ENCODE measurements at regions not wholly inside any gene's neighbourhood (a gene's known extent, or its start where the extent isn't known, plus 50 kb on each side); places are given as distances from the start of the nearest gene placed in this dataset.

DNA sequence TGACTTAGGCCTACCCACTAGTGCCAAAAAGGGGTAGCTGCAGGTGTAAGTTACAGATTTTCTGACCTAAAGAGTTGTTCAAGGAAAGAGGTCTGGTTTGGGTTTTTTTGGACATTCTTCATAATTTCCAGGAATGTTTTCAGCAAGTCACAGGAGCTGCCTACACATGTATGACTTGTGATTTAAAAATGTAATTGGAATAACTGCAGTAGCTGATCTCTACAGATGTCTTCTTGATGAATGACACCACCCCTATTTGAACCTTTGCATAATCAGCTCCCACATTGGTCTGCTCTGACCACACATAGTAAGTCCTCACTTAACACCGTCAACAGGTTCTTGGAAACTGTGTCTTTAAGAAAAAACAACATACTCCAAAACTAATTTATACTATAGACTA, 481.4 kb downstream of the RASEF start:
- H3K27me3 Mint-ChIP-seq (ENCODE audit: low read depth in 3 of 3): no peaks in the 10 kb centered on the region
- intact Hi-C loops (cut with micrococcal nuclease): no loop called here
- TF ChIP-seq, protein P1, sequence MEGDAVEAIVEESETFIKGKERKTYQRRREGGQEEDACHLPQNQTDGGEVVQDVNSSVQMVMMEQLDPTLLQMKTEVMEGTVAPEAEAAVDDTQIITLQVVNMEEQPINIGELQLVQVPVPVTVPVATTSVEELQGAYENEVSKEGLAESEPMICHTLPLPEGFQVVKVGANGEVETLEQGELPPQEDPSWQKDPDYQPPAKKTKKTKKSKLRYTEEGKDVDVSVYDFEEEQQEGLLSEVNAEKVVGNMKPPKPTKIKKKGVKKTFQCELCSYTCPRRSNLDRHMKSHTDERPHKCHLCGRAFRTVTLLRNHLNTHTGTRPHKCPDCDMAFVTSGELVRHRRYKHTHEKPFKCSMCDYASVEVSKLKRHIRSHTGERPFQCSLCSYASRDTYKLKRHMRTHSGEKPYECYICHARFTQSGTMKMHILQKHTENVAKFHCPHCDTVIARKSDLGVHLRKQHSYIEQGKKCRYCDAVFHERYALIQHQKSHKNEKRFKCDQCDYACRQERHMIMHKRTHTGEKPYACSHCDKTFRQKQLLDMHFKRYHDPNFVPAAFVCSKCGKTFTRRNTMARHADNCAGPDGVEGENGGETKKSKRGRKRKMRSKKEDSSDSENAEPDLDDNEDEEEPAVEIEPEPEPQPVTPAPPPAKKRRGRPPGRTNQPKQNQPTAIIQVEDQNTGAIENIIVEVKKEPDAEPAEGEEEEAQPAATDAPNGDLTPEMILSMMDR (IDR thresholded peaks at IDR 0.05): no peak
- H3K9me3 ChIP-seq (replicated peaks in 1 of 2; ENCODE audit: control insufficient read depth in 1 of 2, insufficient read depth in 1 of 2, low read length in 2 of 2): no peaks in the 10 kb centered on the region
- no peak overlapping the region for H3K4me2 ChIP-seq (replicated peaks; ENCODE audit: extremely low read depth, low read length, poor library complexity, severe bottlenecking)
- no peaks in the 10 kb centered on the region for H3K27me3 ChIP-seq (ENCODE audit: control insufficient read depth in 2 of 2, insufficient read depth in 2 of 2, low read length in 2 of 2)
- no CpG with 5 or more reads among the region's 1 CpG for WGBS (ENCODE audit: insufficient coverage)
- no peak overlapping the region for H3K4me3 Mint-ChIP-seq
- H3K4me1 Mint-ChIP-seq: peaks cover 17% of the 10 kb centered on the region
- H3K36me3 Mint-ChIP-seq: no peaks in the 10 kb centered on the region
- no peak for DNase-seq
- no peak overlapping the region for H3K4me3 ChIP-seq (replicated peaks in 1 of 3; ENCODE audit: low read depth in 2 of 3, low read length in 3 of 3)
- H3K27ac ChIP-seq (ENCODE audit: low read depth in 1 of 2, low read length in 2 of 2): no peak overlapping the region
- no peaks in the 10 kb centered on the region for H3K79me2 ChIP-seq (ENCODE audit: insufficient read depth, low read length)
- H3K9me3 Mint-ChIP-seq: peaks cover 0 to 19% (median 6%) of the 10 kb centered on the region in 7 donors
- H4K20me1 ChIP-seq (ENCODE audit: insufficient read depth, low read length): no peaks in the 10 kb centered on the region
- H3K9ac ChIP-seq (ENCODE audit: insufficient read depth, low read length, poor library complexity, severe bottlenecking): no peak overlapping the region
- H3K27ac Mint-ChIP-seq: peak overlapping the region in 1 of 7 donors; percentile 7
- peaks cover 9 to 11% of the 10 kb centered on the region in 2 donors for H3K4me1 ChIP-seq (ENCODE audit: control insufficient read depth in 1 of 2, insufficient read depth in 2 of 2, low read length in 2 of 2)
- no peaks in the 10 kb centered on the region for H3K36me3 ChIP-seq (replicated peaks in 1 of 2; ENCODE audit: control insufficient read depth in 1 of 2, insufficient read depth in 2 of 2, low read length in 2 of 2)
- H2AFZ ChIP-seq (ENCODE audit: insufficient read depth, low read depth, low read length, poor library complexity, severe bottlenecking): no peak overlapping the region

DNA sequence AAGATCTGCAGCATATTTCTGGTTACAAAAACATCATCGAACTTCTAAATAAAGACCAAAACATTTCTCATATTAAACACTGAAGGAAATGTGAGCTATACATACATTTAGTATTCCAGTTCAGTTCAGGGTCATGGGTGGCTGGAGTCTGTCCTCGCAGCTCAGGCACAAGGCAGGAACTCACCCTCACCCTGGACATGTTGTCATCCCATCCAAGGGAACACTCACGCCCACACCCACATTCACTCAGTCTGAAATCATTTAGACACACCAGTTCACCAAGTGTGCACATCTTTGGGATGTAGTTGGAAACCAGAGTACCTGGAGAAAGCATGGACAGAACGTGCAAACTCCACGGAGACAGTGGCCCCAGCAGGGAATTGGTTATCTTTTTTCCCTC, 481.0 kb downstream of the RASEF start:
- Histone ChIP-seq H3K27me3 (ENCODE audit: control insufficient read depth in 2 of 2, insufficient read depth in 2 of 2, low read length in 2 of 2) (no peaks in the 10 kb centered on the region), H4K20me1 (ENCODE audit: insufficient read depth, low read length) (no peaks in the 10 kb centered on the region), H3K4me2 (replicated peaks; ENCODE audit: extremely low read depth, low read length, poor library complexity, severe bottlenecking) (no peak overlapping the region), H3K27ac (ENCODE audit: low read depth in 1 of 2, low read length in 2 of 2) (no peak overlapping the region), H2AFZ (ENCODE audit: insufficient read depth, low read depth, low read length, poor library complexity, severe bottlenecking) (no peak overlapping the region), H3K9me3 (replicated peaks in 1 of 2; ENCODE audit: control insufficient read depth in 1 of 2, insufficient read depth in 1 of 2, low read length in 2 of 2) (no peaks in the 10 kb centered on the region), H3K36me3 (replicated peaks in 1 of 2; ENCODE audit: control insufficient read depth in 1 of 2, insufficient read depth in 2 of 2, low read length in 2 of 2) (no peaks in the 10 kb centered on the region), H3K4me3 (replicated peaks in 1 of 3; ENCODE audit: low read depth in 2 of 3, low read length in 3 of 3) (no peak overlapping the region), H3K79me2 (ENCODE audit: insufficient read depth, low read length) (no peaks in the 10 kb centered on the region), H3K4me1 (ENCODE audit: control insufficient read depth in 1 of 2, insufficient read depth in 2 of 2, low read length in 2 of 2) (peaks cover 9 to 11% of the 10 kb centered on the region in 2 donors), H3K9ac (ENCODE audit: insufficient read depth, low read length, poor library complexity, severe bottlenecking) (no peak overlapping the region)
- no peak for DNase-seq
- 86% methylated on average over 1 of the region's 5 CpGs for WGBS (ENCODE audit: insufficient coverage)
- H3K4me3 Mint-ChIP-seq: no peak overlapping the region
- H3K36me3 Mint-ChIP-seq: no peaks in the 10 kb centered on the region
- no peak overlapping the region for H3K27ac Mint-ChIP-seq
- peaks cover 0 to 19% (median 6%) of the 10 kb centered on the region in 7 donors for H3K9me3 Mint-ChIP-seq
- H3K4me1 Mint-ChIP-seq: peaks cover 17% of the 10 kb centered on the region
- no peaks in the 10 kb centered on the region for H3K27me3 Mint-ChIP-seq (ENCODE audit: low read depth in 3 of 3)
- intact Hi-C loops (cut with micrococcal nuclease): no loop called here
- TF ChIP-seq, protein P1 (IDR thresholded peaks at IDR 0.05): no peak

Measured in CD14-positive monocyte (primary cell).